Endothelial cell of umbilical vein (primary cell): ENCODE measurements at regions not wholly inside any gene's neighbourhood (a gene's known extent, or its start where the extent isn't known, plus 50 kb on each side); places are given as distances from the start of the nearest gene placed in this dataset.

Source experiments
- BruUV-seq: library from RNA; stranded (reverse); fragments of 400-500 nt; replicated peaks from 2 replicates; lab custom pipeline; 2021; lab: Mats Ljungman, UMichigan
- CTCF ChIA-PET: fragments of 300-600, 350-600 bp; sonication (Branson Sonifier 250); formaldehyde crosslinking; loops from one replicate; lab custom pipeline; 2021; ENCODE audit warnings: antibody characterized with exemption, inconsistent platforms; lab: Charles Lee
- POLR2A ChIA-PET: fragments of 300-600, 350-600 bp; sonication (Branson Sonifier 250); formaldehyde crosslinking; loops from one replicate; lab custom pipeline; 2021; ENCODE audit warnings: antibody characterized with exemption, inconsistent platforms; lab: Charles Lee
- DNase-seq: peaks from one replicate; pipeline ENCODE4 v3.0.0-alpha.2; 2011; ENCODE audit warnings: low read depth, low spot score
- FAIRE-seq: peaks from 2 replicates; lab custom pipeline; 2011; peaks lifted over from hg19 to GRCh38; lab: Jason Lieb, UNC
- H2AFZ ChIP-seq: 2 replicates; pipeline ENCODE4 v1.6.0; 2012; ENCODE audit warnings: low read depth, low read length, control low read depth, inconsistent platforms
- H3K27ac ChIP-seq: 2 replicates; pipeline ENCODE4 v1.5.1; 2011; ENCODE audit warnings: low read depth, mild to moderate bottlenecking, control low read depth, low read length, moderate library complexity; ENCODE audit not compliant: insufficient read depth
- H3K27me3 ChIP-seq, 2 experiments: 2 replicates each; pipeline versions ENCODE4 v1.6.0 to v1.6.1; 2011; ENCODE audit warnings: low read length in 2 of 2, mixed read lengths in 1 of 2; ENCODE audit not compliant: control insufficient read depth in 2 of 2, insufficient read depth in 2 of 2
- H3K36me3 ChIP-seq, 2 experiments: 2 replicates in 1 of 2; 3 replicates in 1 of 2; pipeline ENCODE4 v1.5.1; 2011; ENCODE audit warnings: low read length in 2 of 2, mild to moderate bottlenecking in 1 of 2, moderate library complexity in 1 of 2; ENCODE audit not compliant: control insufficient read depth in 2 of 2, insufficient read depth in 2 of 2; ENCODE audit errors: extremely low read depth in 1 of 2
- H3K4me1 ChIP-seq: 3 replicates; pipeline ENCODE4 v1.5.1; 2011; ENCODE audit warnings: mild to moderate bottlenecking, low read length; ENCODE audit not compliant: control insufficient read depth, insufficient read depth; ENCODE audit errors: extremely low read depth
- H3K4me2 ChIP-seq: 2 replicates; pipeline ENCODE4 v1.6.1; 2011; ENCODE audit warnings: low read length, control low read depth, mixed read lengths; ENCODE audit not compliant: insufficient read depth
- H3K4me3 ChIP-seq, 3 experiments: fragments of 200-600 bp in 1 of 3; sonication (generic), shearing (Covaris generic) in 1 of 3; replicated peaks in 1 of 3; 2 replicates each; pipeline ENCODE4 v1.5.1; 2011 to 2016; ENCODE audit warnings: control low read depth in 3 of 3, low read length in 3 of 3, mild to moderate bottlenecking in 2 of 3, inconsistent platforms in 1 of 3, low read depth in 1 of 3, moderate library complexity in 1 of 3; ENCODE audit not compliant: insufficient read depth in 1 of 3
- H3K79me2 ChIP-seq: 2 replicates; pipeline ENCODE4 v1.6.0; 2012; ENCODE audit warnings: low read length, inconsistent platforms; ENCODE audit not compliant: control insufficient read depth, insufficient read depth
- H3K9ac ChIP-seq: replicated peaks from 2 replicates; pipeline ENCODE3; 2011; ENCODE audit warnings: low read length, control low read depth; ENCODE audit not compliant: insufficient read depth; ENCODE audit errors: extremely low read depth
- H3K9me1 ChIP-seq: replicated peaks from 3 replicates; pipeline ENCODE4 v1.6.0; 2011; ENCODE audit warnings: mild to moderate bottlenecking, low read length; ENCODE audit not compliant: control insufficient read depth, insufficient read depth; ENCODE audit errors: extremely low read depth
- H3K9me3 ChIP-seq: replicated peaks from 2 replicates; pipeline ENCODE4 v1.5.1; 2012; ENCODE audit warnings: low read length, inconsistent platforms; ENCODE audit not compliant: control insufficient read depth, insufficient read depth
- H4K20me1 ChIP-seq: replicated peaks from 2 replicates; pipeline ENCODE3; 2011; ENCODE audit warnings: mild to moderate bottlenecking, low read length; ENCODE audit not compliant: control insufficient read depth, insufficient read depth; ENCODE audit errors: extremely low read depth
- EZH2 ChIP-seq: IDR thresholded peaks from 2 replicates; pipeline ENCODE4 v1.6.1; 2012; ENCODE audit warnings: borderline replicate concordance, low read depth, mild to moderate bottlenecking, moderate library complexity, low read length, inconsistent platforms; ENCODE audit not compliant: severe bottlenecking
- FOS ChIP-seq: IDR thresholded peaks from 2 replicates; pipeline ENCODE4 v1.6.1; 2011; ENCODE audit warnings: mild to moderate bottlenecking, low read length, moderate library complexity, borderline replicate concordance; ENCODE audit not compliant: insufficient read depth
- GATA2 ChIP-seq: IDR thresholded peaks from 2 replicates; pipeline ENCODE4 v1.7.0; 2011; ENCODE audit warnings: low read depth, mild to moderate bottlenecking, moderate library complexity, mixed read lengths, low read length; ENCODE audit not compliant: insufficient read length, insufficient read depth
- JUN ChIP-seq: IDR thresholded peaks from 2 replicates; pipeline ENCODE4 v1.6.1; 2011; ENCODE audit warnings: borderline replicate concordance, low read depth; ENCODE audit not compliant: insufficient read length, insufficient read depth
- MYC ChIP-seq: IDR thresholded peaks from one replicate; pipeline ENCODE4 v1.6.1; 2011; ENCODE audit warnings: mild to moderate bottlenecking, low read depth, low read length
- POLR2A ChIP-seq: IDR thresholded peaks from 2 replicates; pipeline ENCODE4 v1.6.1; 2012; ENCODE audit warnings: low read depth, mild to moderate bottlenecking, control low read depth, low read length
- POLR2AphosphoS5 ChIP-seq: IDR thresholded peaks from 2 replicates; pipeline ENCODE4 v1.6.1; 2012; ENCODE audit warnings: low read depth, mild to moderate bottlenecking, control low read depth, low read length, moderate library complexity; ENCODE audit not compliant: insufficient read depth
- dilution Hi-C: fragments of 300-500 bp; cut with MboI; formaldehyde crosslinking; loops from one replicate; pipeline ENCODE4 v1.15.0; 2019; ENCODE audit warnings: low sequenced_read_pairs; ENCODE audit not compliant: extremely low pct_ligation_motif_present
- intact Hi-C: fragments of 100-400 bp; cut with micrococcal nuclease; formaldehyde crosslinking; loops from one replicate; pipeline ENCODE4 v1.10.0; 2022
- TF ChIP-seq, protein P1 (sequence below): IDR thresholded peaks from 2 replicates; pipeline ENCODE4 v1.6.1; 2011; ENCODE audit not compliant: insufficient read depth, insufficient read length
- TF ChIP-seq, protein P2 (sequence below), 2 donors: IDR thresholded peaks; 1 replicate in 1 of 2; 2 replicates in 1 of 2; pipeline ENCODE4 v1.5.1; 2011; ENCODE audit warnings: low read length in 2 of 2, mild to moderate bottlenecking in 2 of 2, moderate library complexity in 2 of 2, control low read depth in 1 of 2, inconsistent platforms in 1 of 2, low read depth in 1 of 2; ENCODE audit not compliant: insufficient read depth in 1 of 2; ENCODE audit errors: extremely low read depth in 1 of 2

DNA sequence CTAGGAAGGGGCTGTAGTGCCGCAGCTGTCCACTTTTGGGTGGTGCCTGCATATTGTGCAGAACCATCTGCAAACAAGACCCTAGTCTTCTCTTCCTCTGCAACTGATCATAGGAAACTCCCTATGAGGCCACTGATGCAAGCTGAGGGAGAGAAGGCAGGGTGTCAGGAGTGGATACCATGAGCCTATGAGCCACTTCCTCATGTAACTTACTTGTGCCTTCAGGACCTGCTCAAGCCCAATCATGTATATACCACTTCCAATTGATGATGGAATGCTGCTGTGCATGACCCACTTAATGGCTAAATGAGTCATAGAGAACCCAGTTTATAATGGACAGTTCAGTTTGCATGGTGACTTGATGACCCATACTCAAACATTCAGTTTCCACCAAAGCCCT lies 107.9 kb downstream of the ALG10B start:
- no peaks in the 10 kb centered on the region for H3K9me1 ChIP-seq
- H3K4me2 ChIP-seq, result no peak overlapping the region
- H4K20me1 ChIP-seq, result no peaks in the 10 kb centered on the region
- POLR2A ChIA-PET, result no interaction called here
- no peak overlapping the region for H3K9ac ChIP-seq
- BruUV-seq, result no TSS peak
- no peak for DNase-seq
- no peaks in the 10 kb centered on the region for H3K9me3 ChIP-seq
- CTCF ChIA-PET, result no interaction called here
- no peak overlapping the region for H2AFZ ChIP-seq
- H3K4me3 ChIP-seq, result no peak overlapping the region
- dilution Hi-C loops, result no loop called here
- H3K79me2 ChIP-seq, result no peaks in the 10 kb centered on the region
- TF ChIP-seq MYC (no peak), FOS (no peak), POLR2AphosphoS5 (no peak), JUN (no peak), EZH2 (no peak), POLR2A (no peak), GATA2 (no peak)
- TF ChIP-seq, protein P1, sequence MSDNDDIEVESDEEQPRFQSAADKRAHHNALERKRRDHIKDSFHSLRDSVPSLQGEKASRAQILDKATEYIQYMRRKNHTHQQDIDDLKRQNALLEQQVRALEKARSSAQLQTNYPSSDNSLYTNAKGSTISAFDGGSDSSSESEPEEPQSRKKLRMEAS, result no peak
- TF ChIP-seq, protein P2, sequence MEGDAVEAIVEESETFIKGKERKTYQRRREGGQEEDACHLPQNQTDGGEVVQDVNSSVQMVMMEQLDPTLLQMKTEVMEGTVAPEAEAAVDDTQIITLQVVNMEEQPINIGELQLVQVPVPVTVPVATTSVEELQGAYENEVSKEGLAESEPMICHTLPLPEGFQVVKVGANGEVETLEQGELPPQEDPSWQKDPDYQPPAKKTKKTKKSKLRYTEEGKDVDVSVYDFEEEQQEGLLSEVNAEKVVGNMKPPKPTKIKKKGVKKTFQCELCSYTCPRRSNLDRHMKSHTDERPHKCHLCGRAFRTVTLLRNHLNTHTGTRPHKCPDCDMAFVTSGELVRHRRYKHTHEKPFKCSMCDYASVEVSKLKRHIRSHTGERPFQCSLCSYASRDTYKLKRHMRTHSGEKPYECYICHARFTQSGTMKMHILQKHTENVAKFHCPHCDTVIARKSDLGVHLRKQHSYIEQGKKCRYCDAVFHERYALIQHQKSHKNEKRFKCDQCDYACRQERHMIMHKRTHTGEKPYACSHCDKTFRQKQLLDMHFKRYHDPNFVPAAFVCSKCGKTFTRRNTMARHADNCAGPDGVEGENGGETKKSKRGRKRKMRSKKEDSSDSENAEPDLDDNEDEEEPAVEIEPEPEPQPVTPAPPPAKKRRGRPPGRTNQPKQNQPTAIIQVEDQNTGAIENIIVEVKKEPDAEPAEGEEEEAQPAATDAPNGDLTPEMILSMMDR (IDR thresholded peaks at IDR 0.05; ENCODE audit: extremely low read depth in 1 of 2, insufficient read depth in 1 of 2, low read depth in 1 of 2, low read length in 2 of 2), result no peak
- H3K27ac ChIP-seq, result no peak overlapping the region
- H3K36me3 ChIP-seq, result no peaks in the 10 kb centered on the region
- no peaks in the 10 kb centered on the region for H3K27me3 ChIP-seq
- intact Hi-C loops, result no loop called here
- no peak for FAIRE-seq
- H3K4me1 ChIP-seq, result no peaks in the 10 kb centered on the region
